Activated naive CD4-positive, alpha-beta T cell treated with anti-CD3 and anti-CD28 coated beads, Interleukin-2, amount 50 U/mL, for 24 hours (primary cell): ENCODE measurements at regions not wholly inside any gene's neighbourhood (a gene's known extent, or its start where the extent isn't known, plus 50 kb on each side); places are given as distances from the start of the nearest gene placed in this dataset.

ENCODE experiments used
- H3K27ac Mint-ChIP-seq: one replicate; pipeline ENCODE4 v1.8.0; 2021; ENCODE audit warnings: mild to moderate bottlenecking, mixed read lengths
- H3K27me3 Mint-ChIP-seq: one replicate; pipeline ENCODE4 v1.8.0; 2021; ENCODE audit warnings: mixed read lengths
- H3K36me3 Mint-ChIP-seq: one replicate; pipeline ENCODE4 v1.8.0; 2021; ENCODE audit warnings: mixed read lengths
- H3K4me1 Mint-ChIP-seq: one replicate; pipeline ENCODE4 v1.8.0; 2021; ENCODE audit warnings: mixed read lengths
- H3K4me3 Mint-ChIP-seq: one replicate; pipeline ENCODE4 v1.8.0; 2021; ENCODE audit warnings: mild to moderate bottlenecking, mixed read lengths
- H3K9me3 Mint-ChIP-seq: one replicate; pipeline ENCODE4 v1.8.0; 2021; ENCODE audit warnings: mixed read lengths

- H3K4me1 Mint-ChIP-seq, result no peaks in the 10 kb centered on the region
- H3K27me3 Mint-ChIP-seq, result peaks cover 2% of the 10 kb centered on the region
- no peaks in the 10 kb centered on the region for H3K36me3 Mint-ChIP-seq
- H3K4me3 Mint-ChIP-seq, result no peak overlapping the region
- H3K9me3 Mint-ChIP-seq, result no peaks in the 10 kb centered on the region
- no peak overlapping the region for H3K27ac Mint-ChIP-seq
Observed at GRCh38 chr2:239768031-239768790, 256.9 kb downstream of the NDUFA10 start.

GRCh38 chr2:239767021-239767905, 257.9 kb downstream of the NDUFA10 start:
- H3K4me1 Mint-ChIP-seq, result no peaks in the 10 kb centered on the region
- no peaks in the 10 kb centered on the region for H3K9me3 Mint-ChIP-seq
- peaks cover 2% of the 10 kb centered on the region for H3K27me3 Mint-ChIP-seq
- H3K27ac Mint-ChIP-seq, result no peak overlapping the region
- no peak overlapping the region for H3K4me3 Mint-ChIP-seq
- no peaks in the 10 kb centered on the region for H3K36me3 Mint-ChIP-seq

- Mint-ChIP-seq H3K36me3 (no peaks in the 10 kb centered on the region), H3K4me1 (no peaks in the 10 kb centered on the region)
Observed at GRCh38 chr2:239765911-239766310, 259.2 kb downstream of the NDUFA10 start.

GRCh38 chr2:239765076-239765845, 259.9 kb downstream of the NDUFA10 start:
- H3K27ac Mint-ChIP-seq, result no peak overlapping the region
- no peak overlapping the region for H3K4me3 Mint-ChIP-seq
- H3K27me3 Mint-ChIP-seq, result peaks cover 2% of the 10 kb centered on the region
- no peaks in the 10 kb centered on the region for H3K4me1 Mint-ChIP-seq
- H3K9me3 Mint-ChIP-seq, result no peaks in the 10 kb centered on the region
- no peaks in the 10 kb centered on the region for H3K36me3 Mint-ChIP-seq

More at GRCh38 chr2:239765911-239766310, 259.2 kb downstream of the NDUFA10 start:
- H3K27ac Mint-ChIP-seq, result no peak overlapping the region
- no peak overlapping the region for H3K4me3 Mint-ChIP-seq
- H3K27me3 Mint-ChIP-seq, result peaks cover 2% of the 10 kb centered on the region
- H3K9me3 Mint-ChIP-seq, result no peaks in the 10 kb centered on the region

- Mint-ChIP-seq H3K36me3 (no peaks in the 10 kb centered on the region), H3K9me3 (no peaks in the 10 kb centered on the region), H3K27me3 (no peaks in the 10 kb centered on the region), H3K4me1 (no peaks in the 10 kb centered on the region), H3K4me3 (no peak overlapping the region), H3K27ac (no peak overlapping the region)
Observed at GRCh38 chr2:239763433-239764097, 261.6 kb downstream of the NDUFA10 start.

GRCh38 chr2:239762655-239763269, 262.4 kb downstream of the NDUFA10 start:
- H3K4me3 Mint-ChIP-seq, result no peak overlapping the region
- peaks cover 2% of the 10 kb centered on the region for H3K4me1 Mint-ChIP-seq
- H3K36me3 Mint-ChIP-seq, result no peaks in the 10 kb centered on the region
- no peak overlapping the region for H3K27ac Mint-ChIP-seq
- H3K9me3 Mint-ChIP-seq, result no peaks in the 10 kb centered on the region
- H3K27me3 Mint-ChIP-seq, result no peaks in the 10 kb centered on the region

- peaks cover 5% of the 10 kb centered on the region for H3K4me1 Mint-ChIP-seq
- H3K27me3 Mint-ChIP-seq, result no peaks in the 10 kb centered on the region
- H3K9me3 Mint-ChIP-seq, result no peaks in the 10 kb centered on the region
- H3K4me3 Mint-ChIP-seq, result no peak overlapping the region
- no peaks in the 10 kb centered on the region for H3K36me3 Mint-ChIP-seq
- H3K27ac Mint-ChIP-seq, result no peak overlapping the region
Observed at GRCh38 chr2:239762106-239762505, 263.0 kb downstream of the NDUFA10 start.

GRCh38 chr2:239760596-239760995, 264.5 kb downstream of the NDUFA10 start:
- no peaks in the 10 kb centered on the region for H3K36me3 Mint-ChIP-seq
- H3K27ac Mint-ChIP-seq, result no peak overlapping the region
- H3K27me3 Mint-ChIP-seq, result no peaks in the 10 kb centered on the region
- peaks cover 10% of the 10 kb centered on the region for H3K4me1 Mint-ChIP-seq
- no peaks in the 10 kb centered on the region for H3K9me3 Mint-ChIP-seq
- H3K4me3 Mint-ChIP-seq, result no peak overlapping the region

- H3K27me3 Mint-ChIP-seq, result no peaks in the 10 kb centered on the region
- peaks cover 10% of the 10 kb centered on the region for H3K4me1 Mint-ChIP-seq
- no peak overlapping the region for H3K4me3 Mint-ChIP-seq
- H3K9me3 Mint-ChIP-seq, result no peaks in the 10 kb centered on the region
- no peak overlapping the region for H3K27ac Mint-ChIP-seq
- no peaks in the 10 kb centered on the region for H3K36me3 Mint-ChIP-seq
Observed at GRCh38 chr2:239758279-239758877, 266.8 kb downstream of the NDUFA10 start.

GRCh38 chr2:239756790-239757760, 268.1 kb downstream of the NDUFA10 start:
- H3K9me3 Mint-ChIP-seq, result no peaks in the 10 kb centered on the region
- no peak overlapping the region for H3K4me3 Mint-ChIP-seq
- H3K27ac Mint-ChIP-seq, result no peak overlapping the region
- peaks cover 13% of the 10 kb centered on the region for H3K4me1 Mint-ChIP-seq
- H3K27me3 Mint-ChIP-seq, result no peaks in the 10 kb centered on the region
- no peaks in the 10 kb centered on the region for H3K36me3 Mint-ChIP-seq

GRCh38 chr2:239756031-239756789, 268.9 kb downstream of the NDUFA10 start:
- peaks cover 15% of the 10 kb centered on the region for H3K4me1 Mint-ChIP-seq
- H3K27me3 Mint-ChIP-seq, result no peaks in the 10 kb centered on the region
- no peak overlapping the region for H3K4me3 Mint-ChIP-seq
- no peak overlapping the region for H3K27ac Mint-ChIP-seq
- no peaks in the 10 kb centered on the region for H3K9me3 Mint-ChIP-seq
- no peaks in the 10 kb centered on the region for H3K36me3 Mint-ChIP-seq

- Mint-ChIP-seq H3K27ac (no peak overlapping the region), H3K4me3 (no peak overlapping the region), H3K36me3 (no peaks in the 10 kb centered on the region)
Observed at GRCh38 chr2:239753401-239753837, 271.7 kb downstream of the NDUFA10 start.

GRCh38 chr2:239752951-239753350, 272.2 kb downstream of the NDUFA10 start:
- Mint-ChIP-seq H3K9me3 (no peaks in the 10 kb centered on the region), H3K4me1 (peaks cover 15% of the 10 kb centered on the region), H3K36me3 (no peaks in the 10 kb centered on the region), H3K27me3 (no peaks in the 10 kb centered on the region), H3K4me3 (no peak overlapping the region), H3K27ac (no peak overlapping the region)

More at GRCh38 chr2:239753401-239753837, 271.7 kb downstream of the NDUFA10 start:
- Mint-ChIP-seq H3K27me3 (no peaks in the 10 kb centered on the region), H3K4me1 (peaks cover 15% of the 10 kb centered on the region), H3K9me3 (no peaks in the 10 kb centered on the region)
